ENCODE measurements at regions not wholly inside any gene's neighbourhood (a gene's known extent, or its start where the extent isn't known, plus 50 kb on each side); places are given as distances from the start of the nearest gene placed in this dataset.
"Not testable (repeated sequence)": the region's sequence is repeated elsewhere in the genome, so short reads cannot be mapped to it uniquely, and the experiment has no call there.

DNA sequence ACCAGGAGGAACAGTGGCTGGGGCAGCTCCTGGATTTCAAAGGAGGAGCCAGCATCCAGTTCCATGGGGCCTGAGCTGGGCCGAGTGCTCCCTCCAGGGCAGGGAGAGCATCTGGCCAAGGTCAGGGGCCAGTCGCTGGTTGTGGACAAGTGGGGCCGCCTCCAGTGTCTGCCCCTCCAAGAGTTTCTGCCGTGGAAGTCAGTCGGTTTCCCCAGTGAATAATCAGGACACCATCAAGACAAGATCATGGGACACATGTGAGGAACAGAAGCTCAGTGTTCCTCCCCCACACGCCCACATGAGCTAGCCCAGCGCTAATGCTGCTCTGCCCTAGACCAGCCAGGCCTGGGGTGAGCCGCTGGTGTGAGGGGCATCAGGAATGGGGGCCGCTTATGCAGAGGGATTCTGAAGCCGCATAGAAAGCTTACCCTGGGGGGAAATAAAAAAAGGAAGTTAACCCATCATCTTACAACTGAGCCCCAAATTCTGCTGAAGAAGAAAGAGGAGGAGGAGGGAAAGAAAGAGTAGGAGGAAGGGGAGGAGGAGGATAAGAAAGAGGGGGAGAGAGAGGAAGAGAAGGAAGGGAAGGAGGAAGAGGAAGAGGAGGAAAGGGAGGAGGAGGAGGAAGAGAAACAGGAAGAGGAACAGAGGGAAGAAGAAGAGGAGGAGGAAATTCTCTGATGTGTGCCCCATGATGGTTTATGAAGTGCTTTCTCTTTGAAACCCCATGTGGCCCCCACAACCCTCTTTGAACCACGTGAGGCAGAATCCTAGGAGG, 198.4 kb downstream of the MATN1 start:
- Histone ChIP-seq H3K9me3 (no peaks in the 10 kb centered on the region), H3K27me3 (peaks cover 0 to 4% of the 10 kb centered on the region in 2 donors), H3K27ac (no peak overlapping the region), H3K4me1 (no peaks in the 10 kb centered on the region), H3K4me3 (no peak overlapping the region), H3K36me3 (no peaks in the 10 kb centered on the region)
- TF ChIP-seq POLR2AphosphoS5 (IDR thresholded peaks at IDR 0.05) = no peak
- TF ChIP-seq, protein P1, sequence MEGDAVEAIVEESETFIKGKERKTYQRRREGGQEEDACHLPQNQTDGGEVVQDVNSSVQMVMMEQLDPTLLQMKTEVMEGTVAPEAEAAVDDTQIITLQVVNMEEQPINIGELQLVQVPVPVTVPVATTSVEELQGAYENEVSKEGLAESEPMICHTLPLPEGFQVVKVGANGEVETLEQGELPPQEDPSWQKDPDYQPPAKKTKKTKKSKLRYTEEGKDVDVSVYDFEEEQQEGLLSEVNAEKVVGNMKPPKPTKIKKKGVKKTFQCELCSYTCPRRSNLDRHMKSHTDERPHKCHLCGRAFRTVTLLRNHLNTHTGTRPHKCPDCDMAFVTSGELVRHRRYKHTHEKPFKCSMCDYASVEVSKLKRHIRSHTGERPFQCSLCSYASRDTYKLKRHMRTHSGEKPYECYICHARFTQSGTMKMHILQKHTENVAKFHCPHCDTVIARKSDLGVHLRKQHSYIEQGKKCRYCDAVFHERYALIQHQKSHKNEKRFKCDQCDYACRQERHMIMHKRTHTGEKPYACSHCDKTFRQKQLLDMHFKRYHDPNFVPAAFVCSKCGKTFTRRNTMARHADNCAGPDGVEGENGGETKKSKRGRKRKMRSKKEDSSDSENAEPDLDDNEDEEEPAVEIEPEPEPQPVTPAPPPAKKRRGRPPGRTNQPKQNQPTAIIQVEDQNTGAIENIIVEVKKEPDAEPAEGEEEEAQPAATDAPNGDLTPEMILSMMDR (IDR thresholded peaks at IDR 0.05) = no peak
- no peak for TF ChIP-seq POLR2A (IDR thresholded peaks at IDR 0.05)
- intact Hi-C loops (cut with DNase I; ENCODE audit: low total_unique reads) = no loop called here
- DNase-seq (ENCODE audit: low spot score in 2 of 2) = no peak

DNA sequence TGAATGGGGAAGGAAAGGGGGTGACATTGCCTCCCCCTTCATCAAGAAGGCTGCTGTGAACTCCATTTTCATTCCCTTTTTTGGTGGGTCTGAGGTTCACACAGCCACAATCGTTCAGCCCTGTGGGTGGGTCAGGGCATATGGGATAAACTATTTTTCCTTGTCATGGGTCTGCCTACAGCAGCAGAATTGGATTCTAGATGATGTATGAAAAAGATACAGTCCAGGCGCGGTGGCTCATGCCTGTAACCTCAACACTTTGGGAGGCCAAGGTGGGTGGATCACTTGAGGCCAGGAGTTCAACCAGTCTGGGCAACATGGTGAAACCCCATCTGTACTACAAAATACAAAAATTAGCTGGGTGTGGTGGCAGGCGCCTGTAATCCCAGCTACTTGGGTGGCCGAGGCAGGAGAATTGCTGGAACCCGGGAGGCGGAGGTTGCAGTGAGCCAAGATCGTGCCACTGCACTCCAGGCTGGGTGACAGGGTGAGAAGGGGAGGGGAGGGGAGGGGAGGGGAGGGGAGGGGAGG, 199.3 kb downstream of the MATN1 start:
- H3K4me3 ChIP-seq; H3K4me1 ChIP-seq; H3K27me3 ChIP-seq; H3K36me3 ChIP-seq; H3K9me3 ChIP-seq; intact Hi-C loops (cut with DNase I; ENCODE audit: low total_unique reads); DNase-seq (ENCODE audit: low spot score in 2 of 2): not testable (repeated sequence)
- peak overlapping the region in 1 of 2 donors; percentile 75 for H3K27ac ChIP-seq

DNA sequence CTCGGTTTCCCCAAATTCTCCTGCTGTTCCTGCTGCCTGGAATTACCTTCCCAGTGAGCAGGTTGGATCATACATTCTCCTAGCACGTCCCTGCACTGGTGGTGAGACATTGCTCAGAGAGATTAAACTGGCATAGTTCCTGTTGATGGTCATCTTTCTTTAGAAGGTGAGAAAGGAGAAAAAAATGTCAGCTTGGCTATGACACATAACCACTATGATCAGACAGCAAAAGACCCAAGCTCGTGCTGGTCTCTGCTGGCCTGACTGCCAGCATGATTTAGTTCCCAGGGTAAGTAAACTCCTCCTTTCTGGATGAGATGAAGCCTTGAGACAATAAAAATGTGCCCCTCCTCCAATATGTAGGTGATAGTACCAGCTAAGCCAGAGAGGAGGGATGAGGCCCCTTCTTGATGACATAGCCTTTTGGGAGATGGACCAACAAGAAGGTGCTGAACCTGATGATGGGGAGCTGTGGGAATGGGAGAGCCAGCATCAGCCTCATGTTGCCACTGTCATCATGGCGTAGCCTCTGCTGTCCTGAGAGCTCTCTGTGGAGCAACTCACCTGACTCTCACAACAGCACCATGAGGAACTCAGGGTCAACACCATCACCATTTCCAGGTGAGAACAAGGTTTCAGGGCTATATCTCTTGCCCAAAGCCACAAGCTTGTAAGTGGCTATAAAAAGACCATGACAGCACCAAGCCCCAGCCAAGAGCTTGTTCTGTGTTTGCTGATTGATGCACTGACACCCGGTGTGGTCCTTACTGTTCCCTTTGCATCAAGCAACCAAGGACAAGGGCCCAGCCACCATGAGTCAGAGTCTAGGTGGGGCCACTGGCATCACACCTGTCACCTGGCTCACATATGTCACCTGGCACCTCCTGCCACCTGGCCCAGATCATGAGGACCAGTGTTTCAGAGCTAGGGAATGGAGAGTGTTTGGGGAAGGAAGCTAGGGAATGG, 200.0 kb downstream of the MATN1 start:
- no peaks in the 10 kb centered on the region for H3K4me1 ChIP-seq
- no peaks in the 10 kb centered on the region for H3K36me3 ChIP-seq
- H3K9me3 ChIP-seq = no peaks in the 10 kb centered on the region
- TF ChIP-seq POLR2A (IDR thresholded peaks at IDR 0.05) = no peak
- no peak for TF ChIP-seq POLR2AphosphoS5 (IDR thresholded peaks at IDR 0.05)
- TF ChIP-seq, protein P1 (IDR thresholded peaks at IDR 0.05) = no peak
- DNase-seq (ENCODE audit: low spot score in 2 of 2) = no peak
- intact Hi-C loops (cut with DNase I; ENCODE audit: low total_unique reads) = no loop called here
- peaks cover 0 to 4% of the 10 kb centered on the region in 2 donors for H3K27me3 ChIP-seq
- H3K4me3 ChIP-seq = no peak overlapping the region
- peak overlapping the region; percentile 13 to 75 for H3K27ac ChIP-seq

- Histone ChIP-seq H3K9me3 (no peaks in the 10 kb centered on the region), H3K27ac (peak overlapping the region; percentile 42 to 86), H3K4me1 (no peaks in the 10 kb centered on the region), H3K4me3 (no peak overlapping the region), H3K27me3 (peaks cover 0 to 4% of the 10 kb centered on the region in 2 donors), H3K36me3 (no peaks in the 10 kb centered on the region)
- intact Hi-C loops (cut with DNase I; ENCODE audit: low total_unique reads) = no loop called here
- DNase-seq (ENCODE audit: low spot score in 2 of 2) = peak in 1 of 2 donors; percentile 28
- TF ChIP-seq POLR2AphosphoS5 (IDR thresholded peaks at IDR 0.05) = peak; percentile 54 to 94 (median 88)
- TF ChIP-seq, protein P1 (IDR thresholded peaks at IDR 0.05) = no peak
Measured at GRCh38 chr1:30522031-30523004, 201.1 kb downstream of the MATN1 start.
